Fibroblast of villous mesenchyme (primary cell): ENCODE measurements at regions not wholly inside any gene's neighbourhood (a gene's known extent, or its start where the extent isn't known, plus 50 kb on each side); places are given as distances from the start of the nearest gene placed in this dataset.
A peak's percentile ranks its signal among the peaks of the same experiment; 100 is the strongest.

Experiments used
- DNase-seq: peaks from one replicate; pipeline ENCODE4 v3.0.0-alpha.2; 2010; ENCODE audit warnings: low read depth
- H3K4me3 ChIP-seq: 2 replicates; pipeline ENCODE4 v1.5.1; 2011; ENCODE audit warnings: low read depth, mild to moderate bottlenecking, low read length
- TF ChIP-seq, protein P1 (sequence below): IDR thresholded peaks from 2 replicates; pipeline ENCODE4 v1.5.1; 2012; ENCODE audit warnings: low read depth, mild to moderate bottlenecking, low read length; ENCODE audit not compliant: insufficient read depth

DNA sequence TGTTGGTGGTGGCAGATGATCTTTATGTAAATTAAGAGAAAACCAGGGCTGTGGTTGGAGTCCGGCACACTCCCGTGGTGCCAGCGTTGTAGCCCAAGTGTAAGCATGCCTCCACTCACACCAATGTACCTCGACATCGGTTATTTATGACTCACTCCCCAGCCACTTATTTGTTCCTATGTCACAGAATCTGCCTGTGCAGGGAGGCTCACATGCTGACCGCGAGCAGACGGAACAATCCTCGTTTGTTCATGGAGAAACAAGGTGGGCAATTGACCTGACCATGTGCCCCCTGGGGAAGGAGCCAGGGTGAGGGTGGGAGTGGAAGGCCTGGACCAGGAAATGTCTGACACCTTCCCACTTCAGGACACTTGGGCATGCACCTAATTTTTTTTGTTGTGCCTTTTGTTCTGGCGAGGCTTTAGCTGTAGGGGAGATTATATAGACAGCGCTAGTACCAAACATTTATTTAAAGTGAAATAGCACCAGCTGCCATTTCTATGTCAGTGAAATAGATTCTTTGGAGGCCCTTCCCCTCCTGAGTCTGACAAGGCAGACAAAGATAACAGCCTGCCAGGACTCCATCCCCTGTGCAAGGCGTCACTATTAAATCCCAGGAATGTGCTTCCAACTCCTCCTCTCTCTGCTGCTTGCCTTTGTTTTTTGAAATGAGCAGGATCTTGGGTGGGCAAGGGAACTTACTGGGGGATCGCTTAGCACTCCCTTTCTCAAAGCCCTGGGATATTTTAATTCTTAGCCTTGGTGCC is 394.2 kb downstream of the FGF9 start:
- TF ChIP-seq, protein P1, sequence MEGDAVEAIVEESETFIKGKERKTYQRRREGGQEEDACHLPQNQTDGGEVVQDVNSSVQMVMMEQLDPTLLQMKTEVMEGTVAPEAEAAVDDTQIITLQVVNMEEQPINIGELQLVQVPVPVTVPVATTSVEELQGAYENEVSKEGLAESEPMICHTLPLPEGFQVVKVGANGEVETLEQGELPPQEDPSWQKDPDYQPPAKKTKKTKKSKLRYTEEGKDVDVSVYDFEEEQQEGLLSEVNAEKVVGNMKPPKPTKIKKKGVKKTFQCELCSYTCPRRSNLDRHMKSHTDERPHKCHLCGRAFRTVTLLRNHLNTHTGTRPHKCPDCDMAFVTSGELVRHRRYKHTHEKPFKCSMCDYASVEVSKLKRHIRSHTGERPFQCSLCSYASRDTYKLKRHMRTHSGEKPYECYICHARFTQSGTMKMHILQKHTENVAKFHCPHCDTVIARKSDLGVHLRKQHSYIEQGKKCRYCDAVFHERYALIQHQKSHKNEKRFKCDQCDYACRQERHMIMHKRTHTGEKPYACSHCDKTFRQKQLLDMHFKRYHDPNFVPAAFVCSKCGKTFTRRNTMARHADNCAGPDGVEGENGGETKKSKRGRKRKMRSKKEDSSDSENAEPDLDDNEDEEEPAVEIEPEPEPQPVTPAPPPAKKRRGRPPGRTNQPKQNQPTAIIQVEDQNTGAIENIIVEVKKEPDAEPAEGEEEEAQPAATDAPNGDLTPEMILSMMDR, result no peak

DNA sequence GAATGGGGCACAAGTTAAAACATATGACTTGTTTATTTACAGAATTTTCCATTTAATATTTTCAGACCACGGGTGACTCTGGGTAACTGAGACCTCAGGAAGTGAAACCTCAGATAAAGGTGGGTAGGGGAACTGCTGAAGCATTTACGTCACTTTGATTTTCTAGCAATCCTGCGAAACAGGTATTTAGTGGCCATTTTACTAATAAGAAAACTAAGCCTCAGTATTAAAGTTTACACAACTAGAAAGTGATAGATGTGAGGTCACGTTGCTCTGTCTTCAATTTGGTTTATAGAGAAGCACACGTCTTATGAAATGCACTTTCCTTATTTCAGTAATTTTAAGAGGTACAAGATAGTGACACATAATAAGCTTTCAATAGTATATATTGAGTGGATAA is 402.8 kb downstream of the FGF9 start:
- H3K4me3 ChIP-seq, result no peak overlapping the region
- TF ChIP-seq, protein P1, result no peak
- no peak for DNase-seq

More for the DNA sequence above, 394.2 kb downstream of the FGF9 start:
- no peak overlapping the region for H3K4me3 ChIP-seq
- DNase-seq, result no peak

DNA sequence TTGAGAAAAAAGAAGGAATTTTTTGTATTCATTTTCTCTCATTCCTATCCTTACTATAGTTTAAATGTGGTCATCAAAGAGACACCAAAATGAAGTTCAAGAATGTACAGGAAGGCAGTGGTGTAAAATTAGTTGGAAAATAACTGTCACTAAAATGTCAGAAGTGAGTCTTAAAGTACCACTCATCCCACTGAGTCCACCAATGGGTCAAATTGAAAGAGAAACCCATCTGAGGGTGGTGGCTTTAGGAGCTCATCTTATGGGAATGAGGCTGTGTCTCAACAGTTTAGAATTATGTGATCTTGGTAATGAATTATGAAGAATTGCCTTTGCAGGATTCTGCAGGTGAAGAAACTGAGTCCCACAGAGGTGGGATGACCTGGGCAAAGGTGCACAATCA is 403.5 kb downstream of the FGF9 start:
- H3K4me3 ChIP-seq, result no peak overlapping the region
- no peak for DNase-seq
- TF ChIP-seq, protein P1, result no peak

DNA sequence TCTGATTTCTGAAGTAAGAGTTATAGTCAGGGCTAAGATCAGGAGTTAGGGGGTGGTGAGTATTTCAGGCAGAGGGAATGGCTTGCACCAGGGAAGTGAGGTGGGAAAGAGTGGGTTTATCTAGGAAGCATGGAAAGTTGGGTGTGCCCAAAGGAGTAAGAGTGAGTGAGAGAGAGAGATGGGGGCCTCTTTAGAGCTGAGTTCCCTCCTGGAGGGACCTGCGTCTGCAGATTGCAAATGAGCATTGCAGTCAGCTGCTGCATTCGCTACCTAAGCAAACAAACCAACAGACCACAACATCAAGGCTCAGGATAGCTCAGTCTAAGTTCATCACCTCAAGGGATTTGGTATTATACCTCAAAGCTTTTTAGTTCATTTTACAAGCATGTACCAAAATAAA is 405.8 kb downstream of the FGF9 start:
- H3K4me3 ChIP-seq, result no peak overlapping the region
- no peak for DNase-seq

DNA sequence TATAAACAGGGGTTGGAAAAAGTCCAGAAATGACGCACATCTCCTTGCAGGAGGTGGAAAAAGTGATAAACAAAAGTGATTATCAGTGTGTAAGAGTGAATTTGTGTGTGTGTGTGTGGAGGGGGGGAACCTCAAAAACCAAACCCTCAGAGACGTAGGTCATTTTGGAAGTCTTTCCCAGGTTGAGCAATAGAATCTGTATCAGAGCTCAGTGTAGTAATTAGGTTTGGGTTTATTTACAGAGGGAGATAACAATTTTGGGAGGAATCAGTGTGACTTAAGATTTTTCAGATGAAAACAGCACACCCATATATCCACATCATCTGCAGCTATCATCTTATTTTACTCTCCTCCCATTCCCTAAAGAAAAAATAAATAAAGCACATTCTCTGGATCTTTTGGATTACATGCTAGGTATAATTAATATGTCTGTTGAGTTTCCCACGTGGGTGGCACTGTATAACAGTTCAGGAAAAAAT is 406.4 kb downstream of the FGF9 start:
- H3K4me3 ChIP-seq, result no peak overlapping the region
- TF ChIP-seq, protein P1, result no peak
- peak; percentile 9 for DNase-seq

More for the DNA sequence above, 405.8 kb downstream of the FGF9 start:
- TF ChIP-seq, protein P1, result no peak

DNA sequence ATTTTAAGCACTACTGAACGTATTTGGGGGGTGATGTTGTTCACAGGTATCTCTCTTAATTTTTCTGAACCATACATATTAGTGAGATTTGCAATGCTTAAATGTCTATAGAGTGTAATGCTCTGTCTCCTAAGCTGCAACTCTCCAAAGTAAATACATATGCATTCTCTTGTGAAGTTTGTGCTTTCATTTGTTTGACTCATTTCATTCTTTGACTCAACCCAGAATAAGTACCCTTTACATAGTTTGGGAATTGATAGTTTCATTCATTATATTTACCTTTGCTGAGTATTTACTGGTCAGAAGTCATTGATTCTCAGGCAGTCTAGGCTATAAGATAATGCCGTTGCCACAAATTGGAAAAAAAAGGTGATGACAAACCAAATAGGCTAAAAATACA is 406.9 kb downstream of the FGF9 start:
- TF ChIP-seq, protein P1, result no peak
- no peak overlapping the region for H3K4me3 ChIP-seq
- no peak for DNase-seq
